BE2C (cell line): ENCODE measurements at regions not wholly inside any gene's neighbourhood (a gene's known extent, or its start where the extent isn't known, plus 50 kb on each side); places are given as distances from the start of the nearest gene placed in this dataset.
"Not testable (repeated sequence)": the region's sequence is repeated elsewhere in the genome, so short reads cannot be mapped to it uniquely, and the experiment has no call there.

Source experiments
- DNase-seq: peaks from one replicate; pipeline ENCODE4 v3.0.0-alpha.2; 2020
- H3K27me3 ChIP-seq: fragments of 250-450 bp; sonication (Bioruptor Pico); 2 replicates; pipeline ENCODE4 v1.5.1; 2020; ENCODE audit warnings: mild to moderate bottlenecking
- H3K36me3 ChIP-seq: fragments of 250-450 bp; sonication (Bioruptor Pico); 2 replicates; pipeline ENCODE4 v1.5.1; 2020; ENCODE audit warnings: mild to moderate bottlenecking
- H3K4me1 ChIP-seq: fragments of 250-450 bp; sonication (Bioruptor Pico); 2 replicates; pipeline ENCODE4 v1.5.1; 2020
- H3K4me3 ChIP-seq: 2 replicates; pipeline ENCODE4 v1.5.1; 2011; ENCODE audit warnings: low read depth, low read length
- H3K9me3 ChIP-seq: fragments of 250-450 bp; sonication (Bioruptor Pico); 2 replicates; pipeline ENCODE4 v1.5.1; 2020
- CTCF ChIP-seq: IDR thresholded peaks from 2 replicates; pipeline ENCODE4 v1.5.1; 2012; ENCODE audit warnings: mild to moderate bottlenecking, low read depth, low read length

GRCh38 chr2:144747571-144747970, 227.7 kb upstream of the ZEB2 start:
- no peak for TF ChIP-seq CTCF
- H3K4me1 ChIP-seq, result no peaks in the 10 kb centered on the region
- no peak overlapping the region for H3K4me3 ChIP-seq
- DNase-seq, result no peak
- no peaks in the 10 kb centered on the region for H3K27me3 ChIP-seq
- H3K9me3 ChIP-seq, result no peaks in the 10 kb centered on the region
- no peaks in the 10 kb centered on the region for H3K36me3 ChIP-seq

GRCh38 chr2:144745424-144745823, 225.5 kb upstream of the ZEB2 start:
- H3K9me3 ChIP-seq, result no peaks in the 10 kb centered on the region
- H3K36me3 ChIP-seq, result no peaks in the 10 kb centered on the region

GRCh38 chr2:144738749-144739148, 218.8 kb upstream of the ZEB2 start:
- Histone ChIP-seq H3K36me3 (no peaks in the 10 kb centered on the region), H3K9me3 (no peaks in the 10 kb centered on the region), H3K4me1 (no peaks in the 10 kb centered on the region), H3K4me3 (no peak overlapping the region), H3K27me3 (no peaks in the 10 kb centered on the region)
- TF ChIP-seq CTCF, result no peak
- DNase-seq, result no peak

More at GRCh38 chr2:144745424-144745823, 225.5 kb upstream of the ZEB2 start:
- Histone ChIP-seq H3K27me3 (no peaks in the 10 kb centered on the region), H3K4me3 (no peak overlapping the region), H3K4me1 (no peaks in the 10 kb centered on the region)
- DNase-seq, result no peak
- TF ChIP-seq CTCF, result no peak

GRCh38 chr2:144730711-144731110, 210.8 kb upstream of the ZEB2 start:
- Histone ChIP-seq H3K4me3 (no peak overlapping the region), H3K9me3 (no peaks in the 10 kb centered on the region), H3K4me1 (no peaks in the 10 kb centered on the region), H3K36me3 (no peaks in the 10 kb centered on the region), H3K27me3 (no peaks in the 10 kb centered on the region)
- TF ChIP-seq CTCF, result no peak
- DNase-seq, result no peak

- not testable (repeated sequence) for H3K4me1 ChIP-seq, DNase-seq, H3K4me3 ChIP-seq, H3K9me3 ChIP-seq, H3K36me3 ChIP-seq, H3K27me3 ChIP-seq
Measured at GRCh38 chr2:144724460-144724859, 204.5 kb upstream of the ZEB2 start.

GRCh38 chr2:144718376-144718775, 198.5 kb upstream of the ZEB2 start:
- no peak for DNase-seq
- Histone ChIP-seq H3K9me3 (no peaks in the 10 kb centered on the region), H3K4me3 (no peak overlapping the region), H3K4me1 (no peaks in the 10 kb centered on the region), H3K27me3 (no peaks in the 10 kb centered on the region), H3K36me3 (no peaks in the 10 kb centered on the region)
- no peak for TF ChIP-seq CTCF

- Histone ChIP-seq H3K36me3 (no peaks in the 10 kb centered on the region), H3K9me3 (no peaks in the 10 kb centered on the region), H3K27me3 (no peaks in the 10 kb centered on the region), H3K4me3 (no peak overlapping the region), H3K4me1 (no peaks in the 10 kb centered on the region)
- no peak for TF ChIP-seq CTCF
- DNase-seq, result no peak
Measured at GRCh38 chr2:144715992-144716391, 196.1 kb upstream of the ZEB2 start.
